H54 (cell line): ENCODE measurements at regions not wholly inside any gene's neighbourhood (a gene's known extent, or its start where the extent isn't known, plus 50 kb on each side); places are given as distances from the start of the nearest gene placed in this dataset.
"Not testable (repeated sequence)": the region's sequence is repeated elsewhere in the genome, so short reads cannot be mapped to it uniquely, and the experiment has no call there.

Source experiments
- DNase-seq: peaks from one replicate; pipeline ENCODE4 v3.0.0; 2011; ENCODE audit warnings: low spot score, mixed read lengths; ENCODE audit not compliant: insufficient read length
- FAIRE-seq: peaks from 3 replicates; lab custom pipeline; 2011; peaks lifted over from hg19 to GRCh38; lab: Jason Lieb, UNC
- POLR2A ChIP-seq: IDR thresholded peaks from 2 replicates; pipeline ENCODE4 v1.6.1; 2011; ENCODE audit warnings: low read depth, mild to moderate bottlenecking, low read length

- DNase-seq (no peak), FAIRE-seq (no peak)
These were observed 618.5 kb downstream of the CCSER2 start for GRCh38 chr10:84946904-84947303.

GRCh38 chr10:84948644-84949043 is 620.3 kb downstream of the CCSER2 start:
- no peak for FAIRE-seq
- no peak for TF ChIP-seq POLR2A
- DNase-seq: no peak

More at GRCh38 chr10:84946904-84947303, 618.5 kb downstream of the CCSER2 start:
- no peak for TF ChIP-seq POLR2A

DNA sequence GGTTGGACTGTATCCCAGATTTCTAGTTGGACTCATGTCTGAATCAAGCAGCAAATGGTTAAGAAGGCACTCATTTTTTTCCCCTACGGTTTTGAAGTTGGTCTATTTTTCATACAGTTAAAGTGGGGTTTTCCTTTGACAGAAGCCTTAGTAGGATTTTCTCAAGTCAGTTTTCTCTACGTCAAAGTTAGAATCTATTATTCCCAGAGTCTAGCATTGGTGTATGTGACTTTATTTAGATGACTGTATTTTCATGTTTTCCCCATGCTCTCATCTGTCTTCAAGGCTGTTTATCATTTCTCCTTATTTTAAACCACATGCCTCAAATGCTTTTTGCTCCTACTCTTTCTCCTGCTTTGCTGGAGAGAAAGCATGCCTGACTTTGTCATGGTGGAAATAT is 623.2 kb downstream of the CCSER2 start:
- DNase-seq (no peak), FAIRE-seq (no peak)
- TF ChIP-seq POLR2A: no peak

GRCh38 chr10:84957427-84957826 is 629.0 kb downstream of the CCSER2 start:
- no peak for TF ChIP-seq POLR2A
- DNase-seq: no peak
- FAIRE-seq: no peak

- no peak for FAIRE-seq
- TF ChIP-seq POLR2A: no peak
- DNase-seq: no peak
These were observed 637.1 kb downstream of the CCSER2 start for GRCh38 chr10:84965468-84965867.

DNA sequence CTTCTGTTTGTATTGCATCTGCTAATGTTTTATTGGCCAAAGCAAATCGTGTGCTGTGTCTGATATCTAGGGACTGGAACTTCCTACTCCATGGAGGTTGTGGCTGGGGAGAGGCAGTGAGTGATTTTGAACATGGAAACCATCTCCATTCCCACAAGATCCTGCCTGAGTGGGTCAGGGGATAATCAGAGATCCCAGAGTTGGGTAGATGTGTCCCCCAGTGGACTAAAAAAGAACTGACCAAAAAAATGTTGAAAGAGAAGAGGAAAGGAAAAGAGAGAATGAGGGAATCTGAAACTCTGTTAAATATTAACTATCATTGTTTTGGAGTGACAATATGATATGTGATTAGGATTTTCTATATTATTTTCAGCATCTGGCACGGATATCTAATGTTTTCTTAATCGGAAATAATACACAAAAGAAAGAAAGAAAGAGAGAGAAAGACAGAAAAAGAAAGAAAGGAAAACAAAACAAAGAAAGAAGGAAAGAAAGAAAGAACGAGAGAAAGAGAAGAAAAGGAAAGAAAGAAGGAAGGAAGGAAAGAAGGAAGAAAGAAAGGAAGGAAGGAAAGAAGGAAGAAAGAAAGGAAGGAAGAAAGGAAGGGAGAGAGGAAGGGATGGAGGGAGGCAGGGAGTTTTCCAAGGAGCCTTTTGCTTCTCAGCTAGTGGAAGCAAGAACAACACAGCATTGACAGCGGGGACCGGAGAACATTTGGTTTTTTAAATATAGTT is 638.5 kb downstream of the CCSER2 start:
- no peak for TF ChIP-seq POLR2A
- DNase-seq: no peak
- no peak for FAIRE-seq

DNA sequence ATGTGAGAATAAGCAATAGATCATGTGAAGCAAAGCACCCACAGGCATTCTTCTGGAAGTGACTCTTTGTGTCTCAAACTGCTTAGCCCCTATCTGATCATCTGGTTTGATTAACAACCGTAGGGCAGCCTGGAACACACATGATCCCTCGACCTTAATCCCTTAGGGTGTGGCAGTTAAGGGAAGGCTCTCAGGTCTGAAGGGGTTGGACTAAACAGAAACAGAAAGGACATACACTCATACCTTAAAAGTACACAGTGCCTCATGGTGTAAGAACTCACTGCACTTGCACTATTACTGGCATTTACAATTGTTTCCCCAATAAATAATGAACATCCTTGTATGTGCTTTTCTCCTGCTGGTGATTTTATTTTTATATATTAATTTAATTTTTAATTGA is 640.9 kb downstream of the CCSER2 start:
- not testable (repeated sequence) for FAIRE-seq

DNA sequence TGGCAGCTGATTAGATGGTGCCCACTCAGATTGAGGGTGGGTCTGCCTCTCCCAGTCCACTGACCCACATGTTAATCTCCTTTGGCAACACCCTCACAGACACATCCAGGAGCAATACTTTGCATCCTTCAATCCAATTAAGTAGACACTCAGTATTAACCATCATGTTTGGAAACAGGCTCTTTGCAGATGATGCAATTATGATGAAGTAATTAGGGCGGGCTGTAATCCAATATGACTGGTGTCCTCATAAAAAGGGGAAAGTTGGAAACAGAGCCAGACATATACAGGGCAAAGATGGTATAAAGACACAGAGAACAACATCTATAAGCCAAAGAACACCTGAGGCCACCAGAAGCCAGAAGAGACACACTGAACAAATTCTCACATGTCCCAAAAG is 658.6 kb downstream of the CCSER2 start:
- TF ChIP-seq POLR2A: no peak
- FAIRE-seq: no peak

More for the DNA sequence above, 640.9 kb downstream of the CCSER2 start:
- DNase-seq: not testable (repeated sequence)

DNA sequence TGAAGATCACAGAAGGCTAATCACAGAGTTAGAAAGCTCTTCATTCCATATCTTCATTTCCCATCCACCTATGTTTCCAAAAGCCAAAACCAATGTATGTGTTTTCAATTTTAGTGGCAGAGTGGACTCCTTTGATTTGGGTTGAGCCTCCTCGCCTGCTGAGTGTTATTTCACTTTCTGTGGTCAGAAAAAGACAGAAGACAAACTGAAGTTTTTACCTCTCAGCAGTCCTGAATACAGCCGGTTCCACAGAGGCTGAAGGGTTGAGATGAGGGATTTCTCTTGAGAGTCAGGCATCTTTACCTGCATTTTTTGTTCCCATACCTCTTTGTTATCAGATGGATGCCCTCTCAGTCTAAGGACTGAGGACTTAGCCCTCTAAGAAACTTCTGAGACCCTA is 659.6 kb downstream of the CCSER2 start:
- no peak for TF ChIP-seq POLR2A
- FAIRE-seq: no peak
- DNase-seq: no peak

More for the DNA sequence above, 658.6 kb downstream of the CCSER2 start:
- DNase-seq: no peak

DNA sequence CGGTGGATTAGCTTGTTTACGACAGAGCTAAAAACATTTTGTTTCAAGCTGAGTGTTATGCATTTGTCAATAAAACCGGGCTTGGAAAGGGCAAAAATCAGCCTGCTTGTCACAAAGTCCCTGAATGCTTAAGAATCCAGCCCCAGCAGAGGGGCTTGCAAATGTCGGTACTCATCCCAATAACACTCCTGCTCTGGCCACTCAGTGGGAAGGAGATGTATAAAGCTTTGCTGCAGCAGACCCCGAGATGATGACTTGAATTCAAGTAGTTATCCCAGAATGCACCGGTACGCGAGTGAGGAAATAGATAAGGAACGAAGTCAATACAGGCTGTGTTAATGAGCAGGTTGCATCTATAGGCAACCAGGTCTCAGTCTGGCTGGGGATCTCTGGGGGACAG is 662.3 kb downstream of the CCSER2 start:
- no peak for TF ChIP-seq POLR2A
- FAIRE-seq (no peak), DNase-seq (no peak)

DNA sequence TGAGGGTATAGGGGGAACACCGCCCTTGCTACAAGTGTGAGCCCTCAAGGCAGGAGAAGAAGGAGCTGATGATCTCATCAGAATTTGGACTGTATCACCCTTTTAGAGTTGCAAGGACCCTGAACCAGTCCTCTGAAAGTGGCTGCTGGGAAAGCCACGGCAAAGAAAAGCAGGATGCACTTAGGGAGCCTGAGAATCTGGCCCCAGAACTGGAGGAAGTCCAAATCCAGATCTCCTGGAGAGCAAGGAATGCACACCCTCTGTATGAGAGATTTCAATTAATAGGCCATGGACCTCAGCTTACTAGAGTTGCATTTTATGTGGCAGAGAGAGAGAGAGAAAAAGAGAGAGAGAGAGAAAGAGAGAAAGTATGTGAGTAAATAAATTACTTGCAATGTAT is 662.9 kb downstream of the CCSER2 start:
- no peak for FAIRE-seq
- no peak for DNase-seq
- no peak for TF ChIP-seq POLR2A

- no peak for DNase-seq
- no peak for TF ChIP-seq POLR2A
- FAIRE-seq: no peak
These were observed 665.1 kb downstream of the CCSER2 start for GRCh38 chr10:84993251-84994035.

- FAIRE-seq (no peak), DNase-seq (no peak)
- no peak for TF ChIP-seq POLR2A
These were observed 666.3 kb downstream of the CCSER2 start for GRCh38 chr10:84994722-84995121.

DNA sequence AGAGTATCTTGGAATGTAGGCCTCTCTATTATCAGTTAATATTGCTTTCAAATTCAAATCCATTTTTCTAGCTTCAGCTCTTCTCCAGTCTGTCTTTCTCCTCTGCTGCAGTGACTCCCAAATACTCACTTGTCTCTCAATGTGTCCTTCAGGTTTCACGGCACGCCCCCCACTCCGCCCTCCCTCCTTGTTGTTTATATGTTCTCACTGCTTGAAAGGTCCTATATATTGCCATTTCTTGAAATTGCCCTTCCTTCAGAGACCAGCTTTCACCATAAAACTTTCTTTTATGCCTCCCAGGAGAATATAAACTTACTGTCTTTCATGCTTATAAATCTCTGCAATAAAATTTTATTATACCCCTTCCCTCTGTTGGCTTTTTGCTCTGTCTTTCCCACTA is 668.2 kb downstream of the CCSER2 start:
- no peak for FAIRE-seq
- TF ChIP-seq POLR2A: no peak
- no peak for DNase-seq
